Kidney epithelial cell (primary cell): ENCODE measurements at regions not wholly inside any gene's neighbourhood (a gene's known extent, or its start where the extent isn't known, plus 50 kb on each side); places are given as distances from the start of the nearest gene placed in this dataset.

ENCODE experiments used
- DNase-seq: peaks from one replicate; pipeline ENCODE4 v3.0.0-alpha.2; 2010; ENCODE audit warnings: low read depth
- H3K27me3 ChIP-seq: 2 replicates; pipeline ENCODE4 v1.6.0; 2011; ENCODE audit warnings: low read length; ENCODE audit not compliant: control insufficient read depth, insufficient read depth
- H3K36me3 ChIP-seq: 2 replicates; pipeline ENCODE4 v1.5.1; 2011; ENCODE audit warnings: low read length; ENCODE audit not compliant: control insufficient read depth, insufficient read depth
- H3K4me3 ChIP-seq: 2 replicates; pipeline ENCODE4 v1.5.1; 2011; ENCODE audit warnings: low read depth, mild to moderate bottlenecking, control low read depth, low read length
- TF ChIP-seq, protein P1 (sequence below): IDR thresholded peaks from 2 replicates; pipeline ENCODE4 v1.5.1; 2011; ENCODE audit warnings: mild to moderate bottlenecking, moderate library complexity, low read length, control low read depth, inconsistent platforms; ENCODE audit not compliant: insufficient read depth, poor library complexity, severe bottlenecking

- Histone ChIP-seq H3K4me3 (no peak overlapping the region), H3K27me3 (no peaks in the 10 kb centered on the region), H3K36me3 (no peaks in the 10 kb centered on the region)
- TF ChIP-seq, protein P1, sequence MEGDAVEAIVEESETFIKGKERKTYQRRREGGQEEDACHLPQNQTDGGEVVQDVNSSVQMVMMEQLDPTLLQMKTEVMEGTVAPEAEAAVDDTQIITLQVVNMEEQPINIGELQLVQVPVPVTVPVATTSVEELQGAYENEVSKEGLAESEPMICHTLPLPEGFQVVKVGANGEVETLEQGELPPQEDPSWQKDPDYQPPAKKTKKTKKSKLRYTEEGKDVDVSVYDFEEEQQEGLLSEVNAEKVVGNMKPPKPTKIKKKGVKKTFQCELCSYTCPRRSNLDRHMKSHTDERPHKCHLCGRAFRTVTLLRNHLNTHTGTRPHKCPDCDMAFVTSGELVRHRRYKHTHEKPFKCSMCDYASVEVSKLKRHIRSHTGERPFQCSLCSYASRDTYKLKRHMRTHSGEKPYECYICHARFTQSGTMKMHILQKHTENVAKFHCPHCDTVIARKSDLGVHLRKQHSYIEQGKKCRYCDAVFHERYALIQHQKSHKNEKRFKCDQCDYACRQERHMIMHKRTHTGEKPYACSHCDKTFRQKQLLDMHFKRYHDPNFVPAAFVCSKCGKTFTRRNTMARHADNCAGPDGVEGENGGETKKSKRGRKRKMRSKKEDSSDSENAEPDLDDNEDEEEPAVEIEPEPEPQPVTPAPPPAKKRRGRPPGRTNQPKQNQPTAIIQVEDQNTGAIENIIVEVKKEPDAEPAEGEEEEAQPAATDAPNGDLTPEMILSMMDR, result no peak
- DNase-seq, result no peak
Observed at GRCh38 chrX:35150642-35151239, 208.1 kb downstream of the FAM47B start.

DNA sequence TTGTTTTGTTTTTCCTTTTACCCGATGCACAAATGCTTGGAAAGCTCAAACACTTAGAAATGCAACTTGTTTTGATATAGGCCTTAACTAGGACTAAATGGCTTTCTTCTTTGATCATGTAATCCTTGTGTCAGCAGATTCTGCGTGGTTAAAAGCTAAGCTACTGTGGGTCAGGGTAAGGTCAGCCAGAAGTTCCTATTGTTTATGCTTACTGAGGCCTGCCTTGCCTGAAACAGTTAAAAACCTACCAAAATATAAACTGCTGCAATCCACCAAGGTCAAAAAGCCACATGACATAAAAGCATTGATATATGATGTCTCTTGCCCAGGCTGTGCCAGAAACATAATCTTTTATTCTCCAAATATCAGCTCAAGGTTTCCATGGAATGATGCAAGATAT, 223.4 kb downstream of the FAM47B start:
- no peaks in the 10 kb centered on the region for H3K36me3 ChIP-seq
- no peak overlapping the region for H3K4me3 ChIP-seq
- peak; percentile 2 for DNase-seq
- TF ChIP-seq, protein P1, result no peak
- no peaks in the 10 kb centered on the region for H3K27me3 ChIP-seq
